HG03095 (cell line): ENCODE measurements at regions not wholly inside any gene's neighbourhood (a gene's known extent, or its start where the extent isn't known, plus 50 kb on each side); places are given as distances from the start of the nearest gene placed in this dataset.

ENCODE experiments used
- ATAC-seq: cut with Tn5 transposase; IDR thresholded peaks from one replicate; pipeline ENCODE4 v1.9.1; 2021; ENCODE audit warnings: moderate library complexity; ENCODE audit not compliant: unreplicated experiment

DNA sequence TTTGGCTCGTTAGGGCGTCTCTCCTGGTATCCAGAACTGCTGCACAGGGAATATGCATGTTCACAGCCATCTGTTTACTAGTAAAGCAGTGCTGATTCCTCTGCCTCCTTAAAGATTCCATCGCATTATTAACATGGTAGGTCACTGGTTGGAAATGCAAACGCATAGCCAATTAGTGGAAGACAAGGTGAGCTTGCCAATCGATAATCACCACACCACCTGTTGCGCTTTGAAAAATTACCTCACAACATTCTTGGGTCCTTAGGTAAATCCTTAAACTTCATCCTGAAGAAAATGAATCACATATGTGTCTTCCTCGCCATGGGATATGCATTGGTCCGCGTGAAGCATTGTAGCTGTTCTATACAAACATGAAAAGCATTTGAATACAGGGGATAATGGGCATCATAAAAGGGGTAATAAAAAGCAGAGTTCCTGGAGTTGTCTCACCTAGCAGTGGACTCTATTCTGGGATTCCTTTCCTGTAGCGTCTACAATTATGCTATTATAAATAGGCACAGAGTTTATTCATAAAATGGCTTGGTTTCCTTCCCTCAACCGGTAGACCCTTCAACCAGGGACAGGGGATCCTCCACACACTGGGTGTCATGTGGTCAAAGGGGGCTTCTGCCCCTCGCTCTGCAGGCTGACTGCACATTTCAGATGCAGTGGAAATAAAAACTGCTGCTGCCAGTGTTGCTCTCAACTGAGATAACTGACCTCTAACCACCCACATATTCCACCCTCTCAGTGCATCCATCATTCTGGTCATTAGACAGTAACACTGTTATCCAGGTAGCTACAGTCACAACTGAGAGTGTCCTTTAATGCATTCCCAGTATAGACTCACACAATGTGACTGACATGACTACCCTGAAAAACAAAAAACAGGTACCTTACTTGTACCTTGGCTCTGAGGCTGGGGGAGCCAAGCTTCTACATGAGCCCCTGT, 389.2 kb upstream of the NFE2L3 start:
- no peak for ATAC-seq

DNA sequence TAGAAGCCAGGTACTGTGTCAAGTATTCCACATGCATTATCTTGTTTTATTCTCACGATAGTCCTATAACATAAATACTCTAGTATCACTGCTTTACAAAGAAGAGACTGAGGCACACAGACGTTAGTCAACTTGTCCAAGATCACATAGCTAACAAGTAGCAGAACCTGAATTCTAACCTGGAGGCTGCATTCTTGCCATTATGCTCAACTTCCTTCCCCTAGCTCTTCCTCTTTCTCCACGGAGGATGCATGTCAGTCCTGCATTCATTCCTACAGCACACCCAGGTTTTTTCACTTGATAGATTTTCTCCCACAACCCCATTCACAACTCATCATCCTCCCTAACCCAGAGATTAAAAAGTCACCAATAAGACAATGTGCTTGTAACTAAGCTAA, 388.5 kb upstream of the NFE2L3 start:
- ATAC-seq: no peak

GRCh38 chr7:25765110-25765655, 386.8 kb upstream of the NFE2L3 start:
- no peak for ATAC-seq

DNA sequence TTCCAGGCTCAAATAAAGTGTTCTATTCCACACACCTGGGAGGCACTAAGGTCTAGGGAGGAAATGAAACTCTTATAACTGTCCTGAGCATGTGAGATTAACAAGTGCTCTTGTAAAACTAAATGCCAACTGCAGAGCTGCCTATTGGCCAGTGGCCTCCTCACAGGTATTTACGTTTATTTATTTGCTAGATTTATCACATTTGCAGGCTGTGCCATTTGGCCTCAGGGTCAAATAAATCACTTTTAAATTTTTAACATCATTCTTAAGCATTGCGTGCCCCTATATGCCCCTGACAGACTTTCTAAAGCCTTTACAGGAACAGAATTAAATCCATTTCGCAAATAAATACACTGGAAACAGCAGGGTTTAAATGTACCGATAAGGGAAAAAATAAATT, 381.8 kb upstream of the NFE2L3 start:
- no peak for ATAC-seq

GRCh38 chr7:25770670-25771069, 381.3 kb upstream of the NFE2L3 start:
- ATAC-seq: no peak

GRCh38 chr7:25771491-25771890, 380.5 kb upstream of the NFE2L3 start:
- ATAC-seq: no peak

- ATAC-seq: no peak
Measured at GRCh38 chr7:25772802-25773201, 379.2 kb upstream of the NFE2L3 start.

DNA sequence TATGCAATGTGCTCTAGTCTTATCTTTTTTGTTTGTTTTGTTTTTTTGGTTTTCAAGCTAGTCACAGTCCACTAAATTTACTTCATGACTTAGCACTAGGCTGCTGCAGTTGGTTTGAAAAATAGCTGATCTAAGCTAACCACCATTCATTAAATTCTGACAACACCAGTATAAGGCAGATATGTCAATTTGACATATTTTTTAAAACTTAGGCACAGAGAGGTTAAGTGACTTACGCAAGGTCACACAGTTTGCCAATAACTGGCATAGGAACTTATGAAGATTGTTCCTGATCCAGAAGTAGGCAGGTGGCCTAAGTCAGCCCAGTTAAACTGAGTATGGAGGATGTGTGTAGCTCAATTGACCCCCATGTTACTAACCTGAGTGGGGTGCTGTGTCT, 377.3 kb upstream of the NFE2L3 start:
- ATAC-seq: no peak

DNA sequence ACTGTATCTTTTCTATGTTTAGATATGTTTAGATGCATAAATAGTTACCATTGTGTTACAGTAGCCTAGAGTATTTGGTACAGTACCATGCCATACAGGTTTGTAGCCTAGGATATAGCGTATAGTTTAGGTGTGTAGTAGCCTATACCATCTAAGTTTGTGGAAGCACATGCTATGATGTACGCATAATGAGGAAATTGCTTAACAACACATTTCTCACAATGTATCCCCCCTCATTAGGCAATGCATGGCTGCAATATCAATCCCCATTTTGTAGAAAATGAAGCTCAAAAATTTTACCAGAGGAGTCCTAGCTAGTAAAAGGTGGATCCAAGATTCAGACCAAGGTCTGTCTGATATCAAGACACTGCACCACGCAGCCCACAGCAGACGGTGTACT, 376.4 kb upstream of the NFE2L3 start:
- ATAC-seq: no peak

DNA sequence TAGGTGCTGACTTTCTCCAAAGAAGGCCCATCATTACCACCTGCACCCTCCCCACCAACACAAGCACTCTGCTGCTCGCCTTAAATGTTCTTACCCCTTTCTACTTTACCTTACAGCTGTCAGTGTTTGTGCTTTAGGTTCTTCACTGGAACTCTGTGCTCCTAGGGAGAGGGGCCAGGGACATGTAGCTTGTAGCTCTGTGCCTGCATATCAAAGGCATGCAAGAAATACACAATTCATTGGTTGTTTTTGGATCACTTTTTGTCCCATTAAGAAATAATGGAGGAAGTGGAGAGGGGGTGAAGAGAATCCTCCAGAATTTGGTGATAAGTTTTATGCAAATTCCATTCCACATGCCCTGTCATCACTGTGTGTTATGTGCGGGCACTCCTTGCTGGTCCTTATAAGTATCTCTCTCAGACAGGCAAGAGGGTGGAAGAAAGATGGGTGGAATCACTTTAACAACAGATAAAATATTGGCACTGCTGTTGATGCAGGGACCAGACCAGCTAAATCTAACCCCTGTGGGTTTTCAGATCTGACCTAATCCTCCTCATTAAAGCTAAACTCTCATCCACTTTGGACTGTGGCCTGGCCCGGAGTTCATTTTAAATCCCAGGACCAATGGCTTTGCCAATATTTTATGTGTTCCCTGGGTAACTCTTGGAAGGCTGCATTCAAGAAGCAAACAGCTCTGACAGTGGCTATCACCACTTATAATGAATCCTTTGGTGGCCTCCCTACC, 375.8 kb upstream of the NFE2L3 start:
- ATAC-seq: no peak

DNA sequence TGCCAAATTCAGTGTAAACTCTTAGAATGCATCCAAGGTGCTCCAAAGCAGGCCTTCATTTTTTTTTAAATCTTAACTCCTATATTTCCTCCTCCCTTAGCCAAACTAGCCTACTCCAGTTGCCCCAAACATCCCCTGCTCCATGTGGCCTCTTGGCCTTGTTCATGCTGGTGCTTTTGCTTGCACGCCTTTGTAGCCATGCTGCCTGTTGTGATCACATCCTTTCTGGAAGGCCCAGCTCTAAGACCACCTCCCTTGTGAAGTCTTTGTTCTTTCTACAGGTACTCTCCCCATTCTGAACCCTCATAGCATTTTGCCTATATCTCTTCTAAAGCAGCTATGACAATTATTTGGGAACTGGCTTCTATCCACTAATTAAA, 375.3 kb upstream of the NFE2L3 start:
- ATAC-seq: no peak

GRCh38 chr7:25777969-25778708, 373.9 kb upstream of the NFE2L3 start:
- ATAC-seq: no peak

- no peak for ATAC-seq
Measured at GRCh38 chr7:25779002-25779546, 372.9 kb upstream of the NFE2L3 start.

GRCh38 chr7:25780904-25781303, 371.1 kb upstream of the NFE2L3 start:
- ATAC-seq: no peak

DNA sequence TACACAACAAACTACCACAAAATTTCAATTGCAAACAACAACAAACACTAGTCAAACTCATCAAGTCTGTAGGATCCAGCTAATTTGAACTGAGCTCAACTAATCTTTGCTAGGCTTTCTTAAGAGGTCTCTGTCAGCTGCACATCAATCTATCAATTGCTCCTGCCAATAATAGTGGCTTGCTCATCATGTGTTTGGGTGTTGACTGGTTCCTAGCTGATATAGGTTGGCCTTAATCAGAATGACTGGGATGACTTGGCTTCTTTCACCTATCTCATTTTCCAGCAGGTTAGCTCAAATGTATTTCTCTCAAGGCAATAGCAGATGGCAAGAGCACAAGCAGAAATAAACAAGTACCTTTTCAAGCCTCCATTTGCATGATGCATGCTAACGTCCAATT, 370.3 kb upstream of the NFE2L3 start:
- no peak for ATAC-seq

GRCh38 chr7:25786936-25787335, 365.1 kb upstream of the NFE2L3 start:
- ATAC-seq: no peak

GRCh38 chr7:25787336-25787735, 364.7 kb upstream of the NFE2L3 start:
- ATAC-seq: no peak

DNA sequence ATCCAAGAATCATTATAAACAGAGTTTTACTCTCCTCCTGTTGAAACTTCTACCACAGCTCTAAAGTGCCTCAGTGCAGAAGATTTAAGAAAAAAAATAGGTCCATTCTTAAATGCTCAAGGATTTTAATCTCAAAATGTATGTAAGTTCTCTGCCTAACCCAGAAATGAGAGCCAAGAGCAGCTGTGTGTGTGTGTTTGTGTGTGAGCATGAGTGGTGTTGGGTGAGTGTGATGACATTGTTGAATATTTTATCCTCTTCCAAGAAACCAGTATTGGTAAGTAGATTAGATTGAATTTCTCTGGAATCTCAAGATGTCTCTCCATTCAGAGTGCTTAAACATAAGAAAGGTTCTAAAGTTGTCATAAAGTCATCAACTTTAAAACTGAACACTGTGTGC, 363.6 kb upstream of the NFE2L3 start:
- ATAC-seq: no peak

DNA sequence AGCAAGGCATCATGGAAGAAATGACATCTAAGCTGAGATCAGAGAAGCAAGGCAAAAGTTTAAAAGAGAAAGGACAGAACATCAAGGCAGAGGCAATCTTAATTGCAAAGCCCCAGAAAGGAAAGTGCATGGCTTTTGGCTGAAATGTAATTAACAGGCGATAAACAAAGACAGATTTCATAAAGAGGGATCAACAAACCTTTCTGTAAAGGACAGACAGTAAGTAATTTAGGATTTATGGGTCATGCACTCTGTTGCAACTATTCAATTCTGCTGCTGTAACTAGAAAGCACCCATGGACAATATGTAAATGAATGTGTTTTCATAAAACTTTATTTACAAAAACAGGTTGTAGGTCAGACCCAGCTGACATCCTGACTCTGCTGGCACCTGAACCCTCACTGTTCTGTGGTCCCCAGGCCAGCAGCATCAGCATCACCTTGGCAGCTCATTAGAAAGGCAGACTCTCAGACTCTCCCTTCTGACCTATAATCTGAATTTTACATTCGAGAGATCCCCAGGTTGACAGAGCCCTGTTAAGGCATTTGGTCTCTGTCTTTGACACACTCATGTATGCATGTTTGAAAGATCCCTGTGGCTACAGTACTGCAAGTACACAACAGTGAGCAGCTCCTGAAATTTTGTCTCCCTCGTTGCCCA, 362.9 kb upstream of the NFE2L3 start:
- ATAC-seq: no peak
